ENCODE measurements at regions not wholly inside any gene's neighbourhood (a gene's known extent, or its start where the extent isn't known, plus 50 kb on each side); places are given as distances from the start of the nearest gene placed in this dataset.

DNA sequence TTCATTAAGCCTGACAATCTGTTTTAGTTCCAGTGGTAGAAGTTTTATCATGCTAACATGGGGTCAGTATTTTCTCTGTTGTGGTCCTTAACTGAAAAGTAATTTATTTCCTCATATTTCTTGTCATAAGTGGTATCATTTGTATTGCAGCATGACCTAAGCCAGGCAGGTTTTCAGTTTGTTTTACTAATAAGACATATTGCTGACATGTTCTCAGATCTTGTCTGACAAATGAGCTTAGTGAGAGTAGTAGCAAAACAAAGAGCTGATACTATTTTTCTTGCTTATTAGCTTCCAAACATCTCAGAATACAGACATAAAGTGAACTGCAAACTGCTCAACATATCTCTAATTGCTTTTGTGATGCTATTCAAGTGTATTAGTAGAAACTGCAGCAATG is 293.6 kb downstream of the DSEL start:
- no peaks in the 10 kb centered on the region for H3K9me3 Mint-ChIP-seq
- ATAC-seq (ENCODE audit: low read depth) (no peak), DNase-seq (no peak)
- POLR2A ChIA-PET: no interaction called here
- no peaks in the 10 kb centered on the region for H3K27me3 Mint-ChIP-seq
- no peak overlapping the region for H3K27ac Mint-ChIP-seq
- peaks cover 2% of the 10 kb centered on the region for H3K36me3 Mint-ChIP-seq
- H3K4me3 Mint-ChIP-seq: no peak overlapping the region
- no peaks in the 10 kb centered on the region for H3K4me1 Mint-ChIP-seq

DNA sequence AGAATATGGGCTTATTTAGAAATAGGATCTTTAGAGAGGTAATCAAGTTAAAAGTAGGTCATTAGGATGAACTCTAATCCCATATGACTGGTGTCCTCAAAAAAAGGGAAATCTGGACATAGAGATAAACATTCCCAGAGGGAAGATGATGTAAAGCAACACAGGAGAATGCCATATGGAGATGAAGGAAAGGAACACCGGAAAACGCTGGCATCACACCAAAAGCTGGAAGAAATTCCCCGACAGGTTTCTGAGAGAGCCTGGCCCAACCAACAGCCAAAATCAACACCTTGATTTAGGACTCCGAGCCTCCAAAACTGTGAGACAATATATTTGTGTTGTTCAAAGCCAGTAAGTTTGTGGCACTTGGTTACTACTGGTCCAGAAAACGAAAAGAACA is 296.7 kb downstream of the DSEL start:
- no peak overlapping the region for H3K4me3 Mint-ChIP-seq
- DNase-seq: no peak
- ATAC-seq (ENCODE audit: low read depth): no peak
- H3K36me3 Mint-ChIP-seq: no peaks in the 10 kb centered on the region
- no peak overlapping the region for H3K27ac Mint-ChIP-seq
- H3K9me3 Mint-ChIP-seq: no peaks in the 10 kb centered on the region
- H3K27me3 Mint-ChIP-seq: no peaks in the 10 kb centered on the region
- no peaks in the 10 kb centered on the region for H3K4me1 Mint-ChIP-seq
- POLR2A ChIA-PET: no interaction called here

DNA sequence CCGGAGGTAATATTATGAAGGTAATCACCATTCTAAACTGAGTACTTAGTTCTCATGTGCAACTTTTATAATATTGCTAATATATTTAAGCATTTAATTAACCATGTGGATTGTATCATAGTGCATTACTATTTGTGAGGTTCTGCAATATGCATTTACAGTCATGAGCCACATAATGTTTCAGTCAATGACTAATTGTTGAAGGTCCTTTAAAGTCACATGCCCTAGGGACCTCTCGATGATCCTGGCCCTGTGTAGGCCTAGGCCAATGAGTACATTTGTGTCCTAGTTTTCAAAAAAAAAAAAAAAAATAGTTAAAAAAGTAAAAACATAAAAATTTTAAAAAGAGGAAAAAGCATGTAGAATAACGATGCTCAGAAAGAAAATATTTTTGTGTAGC is 298.0 kb downstream of the DSEL start:
- ATAC-seq (ENCODE audit: low read depth): no peak
- Mint-ChIP-seq H3K4me1 (no peaks in the 10 kb centered on the region), H3K36me3 (no peaks in the 10 kb centered on the region), H3K4me3 (no peak overlapping the region), H3K27ac (no peak overlapping the region), H3K27me3 (no peaks in the 10 kb centered on the region), H3K9me3 (no peaks in the 10 kb centered on the region)
- POLR2A ChIA-PET: no interaction called here
- no peak for DNase-seq

DNA sequence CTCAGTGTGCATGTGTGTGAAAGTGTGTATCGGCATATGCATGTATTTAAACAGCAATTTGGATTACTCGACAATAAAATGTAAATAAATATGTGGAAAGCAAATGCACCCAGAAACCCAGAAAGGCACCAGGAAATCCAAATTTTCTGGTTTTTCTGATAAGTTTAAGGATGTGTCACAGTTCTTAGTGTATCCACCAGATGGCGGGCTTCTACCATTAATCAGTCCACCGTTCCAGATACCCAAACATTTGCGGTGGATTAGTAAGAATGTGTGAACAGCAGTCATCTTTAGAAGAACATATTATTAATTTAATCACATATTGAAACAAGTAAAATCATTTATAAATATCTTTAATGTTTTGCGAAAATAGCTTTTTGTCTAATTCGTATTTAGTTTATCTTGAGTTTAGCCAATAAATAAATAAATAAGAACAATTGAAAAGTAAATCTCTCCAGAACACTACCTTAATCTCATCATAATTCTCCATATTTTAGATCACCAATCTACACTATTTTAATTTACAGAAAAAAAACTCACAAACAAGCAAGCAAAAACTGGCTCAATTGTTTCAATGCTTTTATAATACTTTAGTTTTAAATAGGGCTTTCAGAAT is 298.9 kb downstream of the DSEL start:
- no peak for DNase-seq
- Mint-ChIP-seq H3K4me3 (no peak overlapping the region), H3K36me3 (no peaks in the 10 kb centered on the region), H3K27me3 (no peaks in the 10 kb centered on the region), H3K27ac (no peak overlapping the region), H3K9me3 (no peaks in the 10 kb centered on the region), H3K4me1 (no peaks in the 10 kb centered on the region)
- POLR2A ChIA-PET: no interaction called here
- ATAC-seq (ENCODE audit: low read depth): peak; percentile 67

DNA sequence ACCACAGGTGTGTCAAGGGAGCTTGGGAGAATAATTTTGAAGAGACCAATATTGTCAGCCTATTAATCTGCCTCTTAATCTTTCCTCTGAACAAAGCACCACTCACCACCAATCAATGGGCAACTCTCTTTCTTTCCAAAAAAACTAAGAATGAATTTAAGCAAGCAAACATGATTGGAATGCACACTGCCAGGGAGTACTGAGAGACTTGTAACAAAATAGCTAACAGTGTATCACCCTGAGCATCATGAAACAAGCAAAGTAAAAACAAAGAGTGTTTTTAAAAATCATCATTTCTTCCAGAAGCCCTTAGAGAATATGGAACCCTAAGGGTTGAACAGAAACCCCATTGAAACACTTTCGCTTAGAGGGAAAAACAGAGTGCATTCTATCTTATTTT is 299.7 kb downstream of the DSEL start:
- Mint-ChIP-seq H3K27me3 (no peaks in the 10 kb centered on the region), H3K4me1 (no peaks in the 10 kb centered on the region), H3K4me3 (no peak overlapping the region), H3K36me3 (no peaks in the 10 kb centered on the region), H3K9me3 (no peaks in the 10 kb centered on the region), H3K27ac (no peak overlapping the region)
- no peak for ATAC-seq (ENCODE audit: low read depth)
- POLR2A ChIA-PET: no interaction called here
- no peak for DNase-seq

DNA sequence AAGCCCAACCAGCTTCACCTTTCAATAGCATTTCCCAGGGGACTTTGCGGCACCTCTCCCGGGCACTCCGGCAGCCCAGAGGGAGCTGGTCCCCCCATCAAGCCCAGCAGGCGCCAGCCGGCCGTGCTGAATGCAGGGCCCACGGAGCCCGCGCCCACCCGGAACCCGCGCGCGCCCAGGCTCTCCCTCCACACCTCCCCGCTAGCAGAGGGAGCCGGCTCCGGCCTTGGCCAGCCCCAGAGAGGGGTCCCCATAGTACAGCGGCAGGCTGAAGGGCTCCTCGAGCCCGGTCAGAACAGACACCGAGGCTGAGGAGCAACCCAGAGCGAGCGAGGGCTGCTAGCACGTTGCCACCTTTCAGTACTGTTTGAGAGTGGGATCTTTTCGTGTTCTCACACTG is 300.8 kb downstream of the DSEL start:
- POLR2A ChIA-PET: no interaction called here
- Mint-ChIP-seq H3K4me1 (no peaks in the 10 kb centered on the region), H3K27ac (no peak overlapping the region), H3K9me3 (no peaks in the 10 kb centered on the region), H3K27me3 (no peaks in the 10 kb centered on the region), H3K4me3 (no peak overlapping the region), H3K36me3 (no peaks in the 10 kb centered on the region)
- ATAC-seq (ENCODE audit: low read depth) (no peak), DNase-seq (no peak)

DNA sequence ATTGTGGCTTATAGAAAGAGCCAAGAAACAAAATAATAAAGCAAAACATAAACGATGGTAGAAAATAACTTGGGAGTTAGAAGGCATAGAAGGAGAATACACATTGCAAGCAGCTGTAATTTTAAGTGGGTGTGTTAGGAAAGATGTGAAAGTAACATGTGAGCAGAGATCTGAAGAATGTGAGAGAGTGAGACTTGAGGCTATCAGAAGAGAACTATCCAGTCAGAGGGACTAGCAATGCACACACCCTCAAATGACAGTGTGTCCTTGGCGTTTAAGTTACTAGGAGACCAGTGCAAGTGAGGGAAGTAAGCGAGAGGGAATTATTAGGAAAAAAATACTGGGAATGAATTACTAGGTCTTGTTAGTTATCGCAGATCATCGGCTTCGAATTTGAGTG is 304.9 kb downstream of the DSEL start:
- no peaks in the 10 kb centered on the region for H3K9me3 Mint-ChIP-seq
- H3K27me3 Mint-ChIP-seq: peaks cover 6% of the 10 kb centered on the region
- no peak for DNase-seq
- no peaks in the 10 kb centered on the region for H3K4me1 Mint-ChIP-seq
- POLR2A ChIA-PET: no interaction called here
- H3K36me3 Mint-ChIP-seq: no peaks in the 10 kb centered on the region
- ATAC-seq (ENCODE audit: low read depth): no peak
- no peak overlapping the region for H3K4me3 Mint-ChIP-seq
- no peak overlapping the region for H3K27ac Mint-ChIP-seq

DNA sequence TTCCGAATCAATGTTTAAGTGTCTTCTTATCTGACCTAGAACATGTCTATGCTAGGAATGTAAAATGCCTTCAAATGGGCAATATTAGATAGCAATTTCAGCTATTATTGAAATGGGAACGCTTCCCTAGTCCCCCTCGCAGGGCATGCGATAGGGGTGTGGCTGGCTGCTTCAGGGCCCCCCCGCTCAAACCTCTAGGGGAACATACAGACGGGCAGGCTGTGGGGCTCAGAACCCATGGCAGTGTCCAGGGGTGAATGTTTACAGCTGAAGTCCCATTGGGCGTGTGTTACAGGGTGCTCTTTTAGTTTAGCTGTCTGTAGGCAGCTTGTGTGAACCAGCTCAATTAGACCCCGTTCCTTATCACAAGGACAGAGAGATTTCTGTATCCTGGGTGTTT is 315.9 kb downstream of the DSEL start:
- Mint-ChIP-seq H3K36me3 (no peaks in the 10 kb centered on the region), H3K4me1 (no peaks in the 10 kb centered on the region), H3K4me3 (no peak overlapping the region), H3K9me3 (no peaks in the 10 kb centered on the region), H3K27ac (no peak overlapping the region), H3K27me3 (peaks cover 2% of the 10 kb centered on the region)
- POLR2A ChIA-PET: no interaction called here
- DNase-seq (no peak), ATAC-seq (ENCODE audit: low read depth) (no peak)

DNA sequence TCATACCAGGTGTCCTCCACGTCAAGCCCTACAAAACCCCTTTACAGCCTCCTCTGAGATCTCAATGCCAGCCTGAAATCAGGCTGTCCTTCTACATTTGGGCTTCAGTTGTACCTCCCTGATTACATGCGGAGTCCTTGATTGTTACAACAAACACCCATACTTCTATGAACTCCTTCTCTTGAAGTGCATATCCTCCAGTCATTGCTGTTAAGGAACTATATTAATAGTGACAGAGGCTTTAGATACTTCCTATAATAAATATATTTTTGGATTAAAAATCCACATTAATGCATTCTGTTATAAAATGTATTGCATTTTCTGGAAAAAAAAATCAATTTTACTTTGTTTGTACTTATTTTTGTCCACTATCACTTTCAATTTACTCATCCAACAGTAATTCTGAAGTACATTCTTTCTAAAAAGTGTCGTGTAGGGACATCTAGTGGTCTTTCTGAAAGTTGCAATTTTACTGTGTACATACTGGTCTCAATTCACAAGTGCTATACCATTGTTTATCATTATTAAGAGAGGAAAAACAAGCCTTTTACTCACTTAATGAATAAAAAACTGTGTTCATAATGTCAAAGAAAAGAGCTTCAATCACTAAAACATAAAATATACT is 316.4 kb downstream of the DSEL start:
- H3K36me3 Mint-ChIP-seq: no peaks in the 10 kb centered on the region
- H3K27me3 Mint-ChIP-seq: peaks cover 2% of the 10 kb centered on the region
- no peaks in the 10 kb centered on the region for H3K9me3 Mint-ChIP-seq
- peak; percentile 84 for ATAC-seq (ENCODE audit: low read depth)
- POLR2A ChIA-PET: no interaction called here
- DNase-seq: no peak
- H3K27ac Mint-ChIP-seq: no peak overlapping the region
- no peak overlapping the region for H3K4me3 Mint-ChIP-seq
- H3K4me1 Mint-ChIP-seq: peaks cover under 1% of the 10 kb centered on the region

DNA sequence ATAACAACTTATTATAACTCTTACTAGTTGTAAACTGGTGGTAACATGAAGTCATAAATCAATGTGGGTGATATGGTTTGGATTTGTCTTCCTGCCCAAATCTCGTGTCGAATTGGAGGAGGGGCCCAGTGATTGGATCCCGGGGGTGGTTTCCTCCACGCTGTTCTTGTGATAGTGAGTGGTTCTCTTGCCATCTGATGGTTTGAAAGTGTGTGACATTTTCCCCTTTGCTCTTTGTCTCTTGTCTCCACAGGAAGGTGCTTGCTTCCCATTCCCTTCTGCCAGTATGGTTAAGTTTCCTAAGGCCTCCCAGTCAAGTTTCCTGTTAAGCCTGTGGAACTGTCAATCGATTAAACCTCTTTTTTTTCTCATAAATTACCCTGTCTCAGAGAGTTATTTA is 321.6 kb downstream of the DSEL start:
- Mint-ChIP-seq H3K4me3 (no peak overlapping the region), H3K4me1 (peaks cover 4% of the 10 kb centered on the region), H3K9me3 (no peaks in the 10 kb centered on the region), H3K27ac (no peak overlapping the region), H3K36me3 (no peaks in the 10 kb centered on the region), H3K27me3 (peaks cover 2% of the 10 kb centered on the region)
- ATAC-seq (ENCODE audit: low read depth): no peak
- DNase-seq: no peak
- POLR2A ChIA-PET: no interaction called here

DNA sequence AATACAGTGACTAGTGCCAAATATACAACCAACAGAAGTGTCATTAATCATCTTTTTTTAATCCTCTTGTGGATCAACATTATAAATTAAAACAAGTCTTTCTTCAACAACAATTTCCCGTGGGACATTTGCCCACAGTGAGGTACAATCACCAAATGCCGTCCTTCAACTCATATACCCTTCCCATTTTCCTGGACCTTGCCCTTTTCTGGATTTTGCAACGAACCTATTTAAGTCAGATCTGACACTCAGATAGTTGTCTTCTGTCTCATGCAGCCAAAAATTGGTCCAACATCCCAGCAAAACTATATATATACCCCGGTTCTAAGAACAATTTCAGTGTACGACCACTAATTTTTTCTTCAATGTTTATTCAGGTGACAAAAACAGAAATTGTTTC is 324.0 kb downstream of the DSEL start:
- peaks cover 2% of the 10 kb centered on the region for H3K27me3 Mint-ChIP-seq
- no peaks in the 10 kb centered on the region for H3K36me3 Mint-ChIP-seq
- peaks cover 4% of the 10 kb centered on the region for H3K4me1 Mint-ChIP-seq
- no peak overlapping the region for H3K4me3 Mint-ChIP-seq
- POLR2A ChIA-PET: no interaction called here
- H3K27ac Mint-ChIP-seq: no peak overlapping the region
- ATAC-seq (ENCODE audit: low read depth): no peak
- DNase-seq: no peak
- H3K9me3 Mint-ChIP-seq: no peaks in the 10 kb centered on the region

DNA sequence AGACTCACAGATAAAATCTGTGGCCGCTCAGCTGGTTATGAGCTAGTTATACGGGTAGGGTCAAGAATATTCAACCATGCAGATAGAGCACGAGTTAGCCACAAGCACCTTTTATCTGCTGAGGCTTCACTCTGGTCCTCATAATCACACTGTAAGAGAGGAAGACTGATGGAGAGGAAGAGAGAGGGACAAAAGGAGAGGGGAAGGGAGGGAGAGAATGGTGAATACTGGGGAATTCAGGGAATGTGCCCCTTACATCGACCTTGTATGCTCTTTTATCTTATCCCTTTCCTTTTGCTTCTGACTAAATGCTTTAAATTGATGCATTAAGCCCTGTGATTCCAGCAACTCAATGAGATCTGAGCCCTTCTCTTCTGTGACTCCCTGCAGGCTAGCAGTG is 333.1 kb downstream of the DSEL start:
- ATAC-seq (ENCODE audit: low read depth): no peak
- H3K27me3 Mint-ChIP-seq: peaks cover 8% of the 10 kb centered on the region
- no peaks in the 10 kb centered on the region for H3K36me3 Mint-ChIP-seq
- no peaks in the 10 kb centered on the region for H3K9me3 Mint-ChIP-seq
- H3K4me3 Mint-ChIP-seq: no peak overlapping the region
- H3K27ac Mint-ChIP-seq: no peak overlapping the region
- H3K4me1 Mint-ChIP-seq: no peaks in the 10 kb centered on the region
- POLR2A ChIA-PET: no interaction called here
- DNase-seq: no peak

DNA sequence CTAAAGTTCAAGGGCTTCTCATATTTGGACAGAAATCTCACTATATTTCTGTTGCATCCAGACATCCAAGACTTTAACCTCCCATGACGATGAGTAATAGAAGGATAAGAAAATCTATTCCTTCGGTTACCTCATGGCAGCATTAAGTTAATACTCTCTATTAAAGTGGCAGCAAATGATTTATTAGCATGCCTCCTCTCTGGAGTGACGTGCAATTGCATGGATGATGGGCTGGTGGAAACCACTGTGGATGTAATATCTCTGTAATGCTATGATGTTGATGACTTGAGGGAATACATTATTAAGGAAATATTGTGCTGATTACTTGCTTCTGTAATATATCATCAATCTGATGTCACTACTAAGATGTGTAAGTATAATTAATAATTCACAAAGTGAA is 336.8 kb downstream of the DSEL start:
- Mint-ChIP-seq H3K4me3 (no peak overlapping the region), H3K27ac (no peak overlapping the region), H3K4me1 (no peaks in the 10 kb centered on the region), H3K36me3 (no peaks in the 10 kb centered on the region), H3K27me3 (peaks cover 10% of the 10 kb centered on the region), H3K9me3 (no peaks in the 10 kb centered on the region)
- ATAC-seq (ENCODE audit: low read depth) (no peak), DNase-seq (no peak)
- POLR2A ChIA-PET: no interaction called here

DNA sequence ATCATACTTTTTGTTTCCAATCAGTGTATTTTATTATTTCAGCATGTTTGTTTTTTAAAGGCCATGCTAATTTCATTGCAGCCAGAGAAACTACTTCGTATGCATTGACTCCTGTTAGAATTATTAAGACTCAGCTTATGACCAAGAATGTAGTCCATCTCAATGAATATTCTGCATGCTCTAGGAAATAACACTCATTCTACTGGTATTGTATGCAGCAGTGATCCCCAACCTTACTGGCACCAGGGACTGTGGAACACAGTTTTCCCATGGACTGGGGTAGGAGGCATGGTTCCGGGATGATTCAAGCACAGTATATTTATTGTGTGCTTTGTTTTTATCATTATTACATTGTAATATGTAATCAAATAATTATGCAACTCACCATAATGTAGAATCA is 356.9 kb downstream of the DSEL start:
- Mint-ChIP-seq H3K36me3 (no peaks in the 10 kb centered on the region), H3K27me3 (no peaks in the 10 kb centered on the region), H3K27ac (no peak overlapping the region), H3K4me3 (no peak overlapping the region), H3K4me1 (no peaks in the 10 kb centered on the region), H3K9me3 (no peaks in the 10 kb centered on the region)
- POLR2A ChIA-PET: no interaction called here
- DNase-seq (no peak), ATAC-seq (ENCODE audit: low read depth) (no peak)

DNA sequence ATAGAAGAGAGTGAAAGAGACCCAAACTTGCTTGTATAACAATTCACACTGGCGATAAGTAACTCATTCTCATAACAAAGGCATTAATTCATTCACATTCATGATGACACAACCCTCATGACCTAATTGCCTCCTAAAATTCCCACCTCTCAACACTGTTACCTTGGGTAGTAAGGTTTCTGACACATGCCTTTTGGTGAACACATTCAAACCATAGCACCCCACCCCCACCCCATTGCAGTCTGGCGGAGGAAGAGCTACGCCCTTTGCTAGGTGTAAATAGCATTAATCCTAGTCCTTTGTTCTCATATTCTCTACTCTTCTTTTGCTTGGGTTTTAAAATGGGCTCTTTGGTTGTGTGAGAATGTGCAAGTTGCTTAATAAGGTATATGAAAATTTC is 361.5 kb downstream of the DSEL start:
- Mint-ChIP-seq H3K9me3 (no peaks in the 10 kb centered on the region), H3K36me3 (no peaks in the 10 kb centered on the region)
- POLR2A ChIA-PET: no interaction called here

More for the DNA sequence above, 361.5 kb downstream of the DSEL start:
- Mint-ChIP-seq H3K4me3 (no peak overlapping the region), H3K27ac (no peak overlapping the region), H3K27me3 (no peaks in the 10 kb centered on the region), H3K4me1 (no peaks in the 10 kb centered on the region)
- ATAC-seq (ENCODE audit: low read depth) (no peak), DNase-seq (no peak)

Data from activated naive CD8-positive, alpha-beta T cell treated with anti-CD3 and anti-CD28 coated beads, Interleukin-2, amount 10 ng/mL, durations not matched to agents 7 days and 5 days (primary cell).